ENCODE measurements at regions not wholly inside any gene's neighbourhood (a gene's known extent, or its start where the extent isn't known, plus 50 kb on each side); places are given as distances from the start of the nearest gene placed in this dataset.

- TF ChIP-seq ATF3 (IDR thresholded peaks at IDR 0.05) (no peak), RAD21 (IDR thresholded peaks at IDR 0.05) (no peak)
- TF ChIP-seq, protein P1, sequence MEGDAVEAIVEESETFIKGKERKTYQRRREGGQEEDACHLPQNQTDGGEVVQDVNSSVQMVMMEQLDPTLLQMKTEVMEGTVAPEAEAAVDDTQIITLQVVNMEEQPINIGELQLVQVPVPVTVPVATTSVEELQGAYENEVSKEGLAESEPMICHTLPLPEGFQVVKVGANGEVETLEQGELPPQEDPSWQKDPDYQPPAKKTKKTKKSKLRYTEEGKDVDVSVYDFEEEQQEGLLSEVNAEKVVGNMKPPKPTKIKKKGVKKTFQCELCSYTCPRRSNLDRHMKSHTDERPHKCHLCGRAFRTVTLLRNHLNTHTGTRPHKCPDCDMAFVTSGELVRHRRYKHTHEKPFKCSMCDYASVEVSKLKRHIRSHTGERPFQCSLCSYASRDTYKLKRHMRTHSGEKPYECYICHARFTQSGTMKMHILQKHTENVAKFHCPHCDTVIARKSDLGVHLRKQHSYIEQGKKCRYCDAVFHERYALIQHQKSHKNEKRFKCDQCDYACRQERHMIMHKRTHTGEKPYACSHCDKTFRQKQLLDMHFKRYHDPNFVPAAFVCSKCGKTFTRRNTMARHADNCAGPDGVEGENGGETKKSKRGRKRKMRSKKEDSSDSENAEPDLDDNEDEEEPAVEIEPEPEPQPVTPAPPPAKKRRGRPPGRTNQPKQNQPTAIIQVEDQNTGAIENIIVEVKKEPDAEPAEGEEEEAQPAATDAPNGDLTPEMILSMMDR (IDR thresholded peaks at IDR 0.05; ENCODE audit: low read depth, low read length, missing input control): no peak
These were observed 475.2 kb upstream of the BRINP1 start for GRCh38 chr9:119844431-119844830.

Measured in liver (tissue), 3 donors.